CD14-positive monocyte (primary cell): ENCODE measurements at regions not wholly inside any gene's neighbourhood (a gene's known extent, or its start where the extent isn't known, plus 50 kb on each side); places are given as distances from the start of the nearest gene placed in this dataset.

Experiments used
- DNase-seq, 3 donors: peaks; one replicate each; pipeline ENCODE4 v3.0.0-alpha.2; 2011 to 2022
- H2AFZ ChIP-seq: 2 replicates; pipeline ENCODE4 v1.6.0; 2012; ENCODE audit warnings: mild to moderate bottlenecking, low read depth, low read length, inconsistent platforms; ENCODE audit not compliant: insufficient read depth, poor library complexity, severe bottlenecking
- H3K27ac ChIP-seq, 2 donors: 1 replicate in 1 of 2; 2 replicates in 1 of 2; pipeline ENCODE4 v1.5.1; 2012 to 2013; ENCODE audit warnings: low read length in 2 of 2, control low read depth in 1 of 2, inconsistent platforms in 1 of 2, low read depth in 1 of 2, mild to moderate bottlenecking in 1 of 2
- H3K27me3 ChIP-seq, 2 donors: one replicate each; pipeline versions ENCODE4 v1.6.0 to v1.6.1; 2011 to 2013; ENCODE audit warnings: low read length in 2 of 2; ENCODE audit not compliant: control insufficient read depth in 2 of 2, insufficient read depth in 2 of 2
- H3K36me3 ChIP-seq, 2 donors: replicated peaks in 1 of 2; 1 replicate in 1 of 2; 2 replicates in 1 of 2; pipeline versions ENCODE4 v1.5.1 to v1.6.1; 2012 to 2013; ENCODE audit warnings: low read length in 2 of 2, control low read depth in 1 of 2, inconsistent platforms in 1 of 2, mild to moderate bottlenecking in 1 of 2; ENCODE audit not compliant: insufficient read depth in 2 of 2, control insufficient read depth in 1 of 2
- H3K4me1 ChIP-seq, 2 donors: 1 replicate in 1 of 2; 2 replicates in 1 of 2; pipeline versions ENCODE4 v1.5.1 to v1.6.1; 2012 to 2013; ENCODE audit warnings: low read length in 2 of 2, control low read depth in 1 of 2, inconsistent platforms in 1 of 2, mild to moderate bottlenecking in 1 of 2, moderate library complexity in 1 of 2; ENCODE audit not compliant: insufficient read depth in 2 of 2, control insufficient read depth in 1 of 2
- H3K4me2 ChIP-seq: replicated peaks from 2 replicates; pipeline ENCODE3; 2012; ENCODE audit warnings: low read length, moderate library complexity, mild to moderate bottlenecking; ENCODE audit not compliant: poor library complexity, severe bottlenecking; ENCODE audit errors: extremely low read depth
- H3K4me3 ChIP-seq, 3 experiments: fragments of 200-600 bp in 1 of 3; sonication (generic) in 1 of 3; replicated peaks in 1 of 3; 1 replicate in 2 of 3; 2 replicates in 1 of 3; pipeline ENCODE4 v1.5.1; 2011 to 2013; ENCODE audit warnings: low read length in 3 of 3, mild to moderate bottlenecking in 3 of 3, control low read depth in 2 of 3, low read depth in 2 of 3, inconsistent platforms in 1 of 3, moderate library complexity in 1 of 3
- H3K79me2 ChIP-seq: 2 replicates; pipeline ENCODE4 v1.6.0; 2012; ENCODE audit warnings: mild to moderate bottlenecking, control low read depth, inconsistent platforms, low read length, moderate library complexity; ENCODE audit not compliant: insufficient read depth
- H3K9ac ChIP-seq: 2 replicates; pipeline ENCODE4 v1.6.0; 2017; ENCODE audit warnings: low read length, mild to moderate bottlenecking; ENCODE audit not compliant: insufficient read depth, poor library complexity, severe bottlenecking
- H3K9me3 ChIP-seq, 2 donors: replicated peaks in 1 of 2; 1 replicate in 1 of 2; 2 replicates in 1 of 2; pipeline versions ENCODE4 v1.5.1 to v1.6.1; 2012 to 2013; ENCODE audit warnings: low read length in 2 of 2, control low read depth in 1 of 2; ENCODE audit not compliant: control insufficient read depth in 1 of 2, insufficient read depth in 1 of 2
- H4K20me1 ChIP-seq: 2 replicates; pipeline ENCODE4 v1.6.0; 2012; ENCODE audit warnings: mild to moderate bottlenecking, low read length, control low read depth, moderate library complexity; ENCODE audit not compliant: insufficient read depth
- H3K27ac Mint-ChIP-seq, 7 donors: one replicate each; pipeline ENCODE4 v1.8.0; 2020; ENCODE audit warnings: mild to moderate bottlenecking in 7 of 7, mixed read lengths in 7 of 7, moderate library complexity in 6 of 7, inconsistent platforms in 2 of 7
- H3K27me3 Mint-ChIP-seq, 3 donors: one replicate each; pipeline ENCODE4 v1.8.0; 2021 to 2022; ENCODE audit warnings: low read depth in 3 of 3, mild to moderate bottlenecking in 3 of 3, mixed read lengths in 3 of 3, moderate library complexity in 3 of 3, inconsistent platforms in 1 of 3
- H3K36me3 Mint-ChIP-seq, 2 donors: one replicate each; pipeline ENCODE4 v1.8.0; 2020; ENCODE audit warnings: mixed read lengths in 2 of 2, inconsistent platforms in 1 of 2, mild to moderate bottlenecking in 1 of 2
- H3K4me1 Mint-ChIP-seq: one replicate; pipeline ENCODE4 v1.8.0; 2020; ENCODE audit warnings: mild to moderate bottlenecking, mixed read lengths
- H3K4me3 Mint-ChIP-seq, 2 donors: one replicate each; pipeline ENCODE4 v1.8.0; 2020; ENCODE audit warnings: mild to moderate bottlenecking in 2 of 2, mixed read lengths in 2 of 2, moderate library complexity in 1 of 2
- H3K9me3 Mint-ChIP-seq, 7 donors: one replicate each; pipeline ENCODE4 v1.8.0; 2020 to 2022; ENCODE audit warnings: mixed read lengths in 7 of 7, mild to moderate bottlenecking in 6 of 7, moderate library complexity in 6 of 7, inconsistent platforms in 2 of 7
- WGBS: methylation state at CpG from one replicate; pipeline ENCODE4 v1.1.5; 2013; ENCODE audit warnings: missing lambda C conversion rate; ENCODE audit not compliant: insufficient coverage; 5-methylcytosine and 5-hydroxymethylcytosine counted together
- intact Hi-C, 2 donors: fragments of 100-400 bp; cut with micrococcal nuclease; formaldehyde crosslinking; loops; one replicate each; pipeline versions ENCODE4 v1.15.0 to v1.15.1; 2023
- TF ChIP-seq, protein P1 (sequence below): fragments of 200-600 bp; IDR thresholded peaks from one replicate; pipeline ENCODE4 v1.8.0; 2022; ENCODE audit warnings: antibody characterized with exemption, mild to moderate bottlenecking

GRCh38 chr2:15827001-15827400 is 113.3 kb upstream of the MYCN start:
- H3K27ac Mint-ChIP-seq, result no peak overlapping the region
- Histone ChIP-seq H3K36me3 (no peaks in the 10 kb centered on the region), H3K4me3 (no peak overlapping the region), H3K9me3 (no peaks in the 10 kb centered on the region), H3K9ac (no peak overlapping the region), H3K4me2 (no peak overlapping the region), H2AFZ (no peak overlapping the region), H3K27ac (no peak overlapping the region), H4K20me1 (no peaks in the 10 kb centered on the region), H3K4me1 (no peaks in the 10 kb centered on the region), H3K27me3 (no peaks in the 10 kb centered on the region), H3K79me2 (no peaks in the 10 kb centered on the region)
- H3K36me3 Mint-ChIP-seq, result no peaks in the 10 kb centered on the region
- no peak overlapping the region for H3K4me3 Mint-ChIP-seq
- H3K9me3 Mint-ChIP-seq, result peaks cover 0 to 4% (median 0%) of the 10 kb centered on the region in 7 donors
- DNase-seq, result no peak
- peaks cover 0 to 3% (median 0%) of the 10 kb centered on the region in 3 donors for H3K27me3 Mint-ChIP-seq
- H3K4me1 Mint-ChIP-seq, result no peaks in the 10 kb centered on the region
- TF ChIP-seq, protein P1, sequence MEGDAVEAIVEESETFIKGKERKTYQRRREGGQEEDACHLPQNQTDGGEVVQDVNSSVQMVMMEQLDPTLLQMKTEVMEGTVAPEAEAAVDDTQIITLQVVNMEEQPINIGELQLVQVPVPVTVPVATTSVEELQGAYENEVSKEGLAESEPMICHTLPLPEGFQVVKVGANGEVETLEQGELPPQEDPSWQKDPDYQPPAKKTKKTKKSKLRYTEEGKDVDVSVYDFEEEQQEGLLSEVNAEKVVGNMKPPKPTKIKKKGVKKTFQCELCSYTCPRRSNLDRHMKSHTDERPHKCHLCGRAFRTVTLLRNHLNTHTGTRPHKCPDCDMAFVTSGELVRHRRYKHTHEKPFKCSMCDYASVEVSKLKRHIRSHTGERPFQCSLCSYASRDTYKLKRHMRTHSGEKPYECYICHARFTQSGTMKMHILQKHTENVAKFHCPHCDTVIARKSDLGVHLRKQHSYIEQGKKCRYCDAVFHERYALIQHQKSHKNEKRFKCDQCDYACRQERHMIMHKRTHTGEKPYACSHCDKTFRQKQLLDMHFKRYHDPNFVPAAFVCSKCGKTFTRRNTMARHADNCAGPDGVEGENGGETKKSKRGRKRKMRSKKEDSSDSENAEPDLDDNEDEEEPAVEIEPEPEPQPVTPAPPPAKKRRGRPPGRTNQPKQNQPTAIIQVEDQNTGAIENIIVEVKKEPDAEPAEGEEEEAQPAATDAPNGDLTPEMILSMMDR, result no peak
- no CpG with 5 or more reads among the region's 4 CpGs for WGBS
- intact Hi-C loops, result no loop called here

GRCh38 chr2:15828576-15828975 is 111.8 kb upstream of the MYCN start:
- Histone ChIP-seq H4K20me1 (no peaks in the 10 kb centered on the region), H3K4me2 (no peak overlapping the region), H3K4me1 (no peaks in the 10 kb centered on the region), H3K9ac (no peak overlapping the region), H3K9me3 (no peaks in the 10 kb centered on the region), H3K36me3 (no peaks in the 10 kb centered on the region), H2AFZ (no peak overlapping the region), H3K27me3 (no peaks in the 10 kb centered on the region), H3K79me2 (no peaks in the 10 kb centered on the region), H3K4me3 (no peak overlapping the region), H3K27ac (no peak overlapping the region)
- H3K27me3 Mint-ChIP-seq, result peaks cover 0 to 5% (median 0%) of the 10 kb centered on the region in 3 donors
- H3K9me3 Mint-ChIP-seq, result peaks cover 0 to 4% (median 0%) of the 10 kb centered on the region in 7 donors
- intact Hi-C loops, result no loop called here
- TF ChIP-seq, protein P1, result no peak
- WGBS, result 95% methylated on average over 3 of the region's 5 CpGs
- H3K4me1 Mint-ChIP-seq, result no peaks in the 10 kb centered on the region
- H3K36me3 Mint-ChIP-seq, result no peaks in the 10 kb centered on the region
- no peak for DNase-seq
- H3K27ac Mint-ChIP-seq, result no peak overlapping the region
- H3K4me3 Mint-ChIP-seq, result no peak overlapping the region
